SJCRH30 (cell line): ENCODE measurements at regions not wholly inside any gene's neighbourhood (a gene's known extent, or its start where the extent isn't known, plus 50 kb on each side); places are given as distances from the start of the nearest gene placed in this dataset.

ENCODE experiments used
- DNase-seq, 2 experiments: peaks; one replicate each; pipeline ENCODE4 v3.0.0-alpha.2; 2015 to 2020
- H3K27ac ChIP-seq: fragments of 250-450 bp; sonication (Bioruptor Pico); 2 replicates; pipeline ENCODE4 v1.5.1; 2020; ENCODE audit warnings: mild to moderate bottlenecking, moderate library complexity
- H3K27me3 ChIP-seq: fragments of 250-450 bp; sonication (Bioruptor Pico); 2 replicates; pipeline ENCODE4 v1.5.1; 2020; ENCODE audit warnings: mild to moderate bottlenecking, moderate library complexity
- H3K36me3 ChIP-seq: fragments of 250-450 bp; sonication (Bioruptor Pico); 2 replicates; pipeline ENCODE4 v1.5.1; 2020; ENCODE audit warnings: mild to moderate bottlenecking, moderate library complexity
- H3K4me1 ChIP-seq: fragments of 250-450 bp; sonication (Bioruptor Pico); 2 replicates; pipeline ENCODE4 v1.5.1; 2020; ENCODE audit warnings: mild to moderate bottlenecking, moderate library complexity
- H3K4me3 ChIP-seq: fragments of 250-450 bp; sonication (Bioruptor Pico); 2 replicates; pipeline ENCODE4 v1.5.1; 2020; ENCODE audit warnings: mild to moderate bottlenecking, moderate library complexity
- H3K9me3 ChIP-seq: fragments of 250-450 bp; sonication (Bioruptor Pico); replicated peaks from 2 replicates; pipeline ENCODE4 v1.5.1; 2020; ENCODE audit warnings: mild to moderate bottlenecking, moderate library complexity

- Histone ChIP-seq H3K4me1 (peaks cover 16% of the 10 kb centered on the region), H3K36me3 (no peaks in the 10 kb centered on the region), H3K4me3 (no peak overlapping the region), H3K27ac (no peak overlapping the region), H3K27me3 (no peaks in the 10 kb centered on the region), H3K9me3 (no peaks in the 10 kb centered on the region)
- no peak for DNase-seq
Measured at GRCh38 chr2:160913323-160913722, 246.9 kb upstream of the TANK start.

DNA sequence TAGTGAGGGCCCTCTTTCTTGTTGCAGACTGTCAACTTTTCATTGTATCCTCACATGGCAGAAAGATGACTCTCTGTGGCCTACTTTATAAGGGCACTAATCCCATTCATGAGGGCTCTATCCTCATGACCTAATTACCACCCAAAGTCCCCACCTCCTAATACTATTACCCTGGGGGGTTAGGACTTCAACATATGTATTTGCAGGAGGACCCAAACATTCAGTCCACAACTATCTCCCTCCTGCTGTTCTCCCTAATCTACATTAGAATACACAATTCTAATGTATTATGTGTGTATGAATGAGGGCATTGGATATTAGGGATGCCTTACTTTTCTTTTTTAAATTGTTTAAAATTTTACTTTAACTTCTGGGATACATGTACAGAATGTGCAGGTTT is 246.0 kb upstream of the TANK start:
- no peak overlapping the region for H3K4me3 ChIP-seq
- H3K27ac ChIP-seq, result no peak overlapping the region
- H3K27me3 ChIP-seq, result no peaks in the 10 kb centered on the region
- no peaks in the 10 kb centered on the region for H3K36me3 ChIP-seq
- DNase-seq, result no peak
- peaks cover 16% of the 10 kb centered on the region for H3K4me1 ChIP-seq
- H3K9me3 ChIP-seq, result no peaks in the 10 kb centered on the region

DNA sequence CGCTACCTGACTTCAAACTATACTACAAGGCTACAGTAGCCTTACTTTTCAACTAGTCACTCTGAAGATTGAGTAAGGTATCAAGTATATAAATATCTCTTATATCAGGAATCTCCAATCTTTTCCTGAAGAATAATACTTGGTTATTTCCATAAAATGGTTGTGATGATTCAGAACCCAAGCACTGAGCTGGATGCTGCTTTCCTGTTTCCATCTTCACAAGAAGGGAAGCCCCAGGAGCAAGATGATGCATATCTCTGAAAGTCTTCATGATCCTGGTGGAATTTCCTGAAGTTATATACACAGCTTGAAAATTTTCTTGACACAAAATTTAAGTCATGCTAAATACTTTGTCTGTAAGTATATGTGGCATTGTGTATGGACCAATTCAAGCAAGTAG is 243.9 kb upstream of the TANK start:
- Histone ChIP-seq H3K27ac (no peak overlapping the region), H3K4me3 (no peak overlapping the region), H3K4me1 (peaks cover 2% of the 10 kb centered on the region; the same call in 1 of the 2 replicates), H3K27me3 (no peaks in the 10 kb centered on the region), H3K36me3 (no peaks in the 10 kb centered on the region), H3K9me3 (no peaks in the 10 kb centered on the region)
- DNase-seq, result no peak

DNA sequence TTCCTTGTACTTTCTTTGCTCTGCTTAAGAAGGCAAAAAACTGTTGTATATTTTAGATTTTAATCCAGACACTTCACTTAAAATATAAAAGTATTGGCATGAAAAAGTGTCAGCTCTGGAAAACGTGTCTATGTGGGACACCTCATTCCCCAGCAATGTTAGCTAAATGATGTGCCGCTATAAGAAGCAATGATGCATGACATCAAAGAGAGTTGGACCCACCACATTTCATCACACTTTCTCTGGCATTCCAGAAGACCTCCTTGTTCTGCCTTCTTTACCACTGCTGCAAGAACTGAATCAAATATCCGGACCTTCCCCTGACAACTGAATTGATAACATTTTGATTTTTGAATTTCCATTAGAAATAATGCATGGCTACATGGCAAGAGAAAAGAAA is 242.4 kb upstream of the TANK start:
- Histone ChIP-seq H3K9me3 (no peaks in the 10 kb centered on the region), H3K4me3 (no peak overlapping the region), H3K27ac (no peak overlapping the region), H3K4me1 (no peaks in the 10 kb centered on the region; the same call in 1 of the 2 replicates), H3K36me3 (no peaks in the 10 kb centered on the region), H3K27me3 (no peaks in the 10 kb centered on the region)
- no peak for DNase-seq

GRCh38 chr2:160918258-160918657 is 242.0 kb upstream of the TANK start:
- Histone ChIP-seq H3K27ac (no peak overlapping the region), H3K36me3 (no peaks in the 10 kb centered on the region), H3K4me3 (no peak overlapping the region), H3K27me3 (no peaks in the 10 kb centered on the region), H3K4me1 (no peaks in the 10 kb centered on the region; the same call in 1 of the 2 replicates), H3K9me3 (no peaks in the 10 kb centered on the region)
- DNase-seq, result no peak

DNA sequence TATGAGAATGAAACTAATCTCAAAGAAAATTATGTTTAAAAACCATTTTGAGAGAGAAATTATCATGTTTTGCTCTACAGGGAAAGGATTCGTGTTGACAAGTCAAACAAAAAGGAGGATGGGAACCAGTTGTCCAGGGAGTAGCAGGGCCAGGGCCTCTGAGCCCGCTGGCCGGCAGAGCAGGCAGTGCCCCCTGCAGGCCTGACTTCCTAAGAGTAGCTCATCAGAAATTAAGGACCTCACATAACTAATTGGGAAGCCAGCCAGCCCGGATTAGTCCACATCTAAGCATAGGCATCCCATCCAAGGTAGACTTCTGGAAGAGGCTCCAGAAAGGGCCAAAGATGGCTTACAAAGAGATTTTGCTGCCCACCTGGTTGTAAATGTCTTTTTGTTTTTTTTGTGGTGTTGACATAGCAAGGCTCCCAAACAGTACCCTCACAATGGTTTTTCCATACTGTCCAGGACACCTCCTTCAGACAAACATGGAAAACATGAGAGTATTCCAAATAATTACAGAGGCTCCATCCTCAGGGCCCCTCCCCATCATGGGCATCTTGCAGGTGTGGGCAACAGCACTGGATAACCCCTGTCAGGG is 241.2 kb upstream of the TANK start:
- no peaks in the 10 kb centered on the region for H3K36me3 ChIP-seq
- H3K4me1 ChIP-seq, result no peaks in the 10 kb centered on the region; the same call in 1 of the 2 replicates
- H3K27ac ChIP-seq, result no peak overlapping the region
- no peak overlapping the region for H3K4me3 ChIP-seq
- no peaks in the 10 kb centered on the region for H3K9me3 ChIP-seq
- DNase-seq, result peak; percentile 57 to 72
- H3K27me3 ChIP-seq, result no peaks in the 10 kb centered on the region

DNA sequence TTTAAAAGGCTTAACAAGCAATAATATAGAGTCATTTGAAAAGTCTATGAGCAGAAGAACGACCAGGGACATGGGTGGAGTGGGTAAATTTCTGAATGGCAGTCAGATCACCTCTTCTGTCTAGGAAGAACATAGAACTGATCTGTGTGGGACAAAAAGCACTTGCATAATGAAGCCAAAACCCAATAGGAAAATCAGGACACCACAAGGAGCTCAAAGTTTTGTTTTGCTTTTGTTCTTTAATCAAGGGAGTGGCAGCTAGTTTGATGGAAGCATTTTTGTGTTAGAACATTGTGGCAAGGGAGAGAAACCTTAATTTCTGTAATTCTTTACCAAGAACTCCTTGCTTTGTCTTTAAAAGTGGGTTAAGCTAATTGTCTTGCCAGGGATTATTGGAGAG is 240.2 kb upstream of the TANK start:
- no peak overlapping the region for H3K27ac ChIP-seq

DNA sequence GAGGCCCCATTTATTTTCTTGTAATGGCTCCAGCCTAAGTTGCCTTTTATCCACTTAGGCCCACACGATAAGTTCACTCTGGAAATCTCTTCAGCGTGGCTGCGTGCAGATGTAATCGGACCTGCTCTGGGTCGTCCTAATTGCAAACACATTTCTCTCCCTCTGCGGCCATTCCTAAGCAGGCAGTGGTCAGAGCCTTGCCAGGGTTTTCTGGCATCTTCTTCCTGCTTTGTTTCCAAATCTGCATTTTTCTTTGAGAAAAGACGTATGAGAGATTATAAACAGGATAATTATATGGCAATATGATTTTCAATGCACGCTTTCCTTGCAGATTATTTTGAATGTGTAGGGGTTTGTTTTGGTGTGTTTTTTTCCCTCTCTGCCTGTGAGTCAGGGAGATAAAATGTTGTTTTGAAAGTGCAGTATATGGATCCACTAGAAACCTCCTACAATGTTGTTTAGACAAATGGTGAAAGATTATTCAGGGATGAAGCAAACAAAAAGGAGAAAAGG is 239.4 kb upstream of the TANK start:
- no peak overlapping the region for H3K4me3 ChIP-seq
- H3K9me3 ChIP-seq, result no peaks in the 10 kb centered on the region
- no peak overlapping the region for H3K27ac ChIP-seq
- H3K36me3 ChIP-seq, result no peaks in the 10 kb centered on the region
- DNase-seq, result peak in 1 of 2 experiments; percentile 11
- H3K27me3 ChIP-seq, result no peaks in the 10 kb centered on the region
- no peaks in the 10 kb centered on the region; the same call in 1 of the 2 replicates for H3K4me1 ChIP-seq

More for the DNA sequence above, 240.2 kb upstream of the TANK start:
- Histone ChIP-seq H3K4me3 (no peak overlapping the region), H3K4me1 (no peaks in the 10 kb centered on the region; the same call in 1 of the 2 replicates), H3K36me3 (no peaks in the 10 kb centered on the region), H3K9me3 (no peaks in the 10 kb centered on the region), H3K27me3 (no peaks in the 10 kb centered on the region)
- no peak for DNase-seq

DNA sequence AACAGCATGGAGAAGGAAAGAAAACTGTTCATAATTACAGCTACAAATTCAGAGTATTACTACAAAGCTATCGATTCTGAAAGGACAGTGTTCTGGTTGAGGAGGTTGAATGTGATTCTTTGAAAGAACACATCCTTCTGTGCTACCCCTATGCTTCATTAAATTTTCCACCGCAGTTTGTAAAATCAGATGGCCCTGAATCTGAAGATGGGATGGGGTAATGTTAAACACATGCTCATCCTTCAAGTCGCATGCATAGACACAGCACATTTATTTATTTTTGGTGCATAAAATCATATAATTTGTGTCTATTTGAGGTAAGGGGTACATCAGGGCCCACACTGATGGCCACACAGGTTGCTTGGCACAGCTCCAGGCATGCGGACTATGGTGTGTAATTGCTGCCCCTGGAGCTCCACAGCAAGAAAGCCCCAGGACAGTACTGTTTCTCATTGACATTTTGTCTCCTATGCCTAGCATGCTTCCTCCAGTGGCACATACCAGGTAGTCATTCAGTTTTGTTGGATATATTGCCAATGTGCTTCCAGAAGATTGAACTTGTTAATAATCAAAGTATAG is 238.8 kb upstream of the TANK start:
- H3K4me1 ChIP-seq, result no peaks in the 10 kb centered on the region; the same call in 1 of the 2 replicates
- no peaks in the 10 kb centered on the region for H3K36me3 ChIP-seq
- no peak overlapping the region for H3K4me3 ChIP-seq
- peak; percentile 13 to 28 for DNase-seq
- H3K27ac ChIP-seq, result no peak overlapping the region
- H3K9me3 ChIP-seq, result no peaks in the 10 kb centered on the region
- H3K27me3 ChIP-seq, result no peaks in the 10 kb centered on the region

- Histone ChIP-seq H3K9me3 (no peaks in the 10 kb centered on the region), H3K4me3 (no peak overlapping the region), H3K27me3 (no peaks in the 10 kb centered on the region), H3K36me3 (no peaks in the 10 kb centered on the region), H3K27ac (no peak overlapping the region), H3K4me1 (no peaks in the 10 kb centered on the region; the same call in 1 of the 2 replicates)
- DNase-seq, result no peak
Measured at GRCh38 chr2:160924936-160925353, 235.3 kb upstream of the TANK start.

- Histone ChIP-seq H3K9me3 (no peaks in the 10 kb centered on the region), H3K4me1 (no peaks in the 10 kb centered on the region; the same call in 1 of the 2 replicates), H3K4me3 (no peak overlapping the region), H3K27me3 (no peaks in the 10 kb centered on the region), H3K36me3 (no peaks in the 10 kb centered on the region), H3K27ac (no peak overlapping the region)
- DNase-seq, result no peak
Measured at GRCh38 chr2:160925956-160926355, 234.3 kb upstream of the TANK start.

DNA sequence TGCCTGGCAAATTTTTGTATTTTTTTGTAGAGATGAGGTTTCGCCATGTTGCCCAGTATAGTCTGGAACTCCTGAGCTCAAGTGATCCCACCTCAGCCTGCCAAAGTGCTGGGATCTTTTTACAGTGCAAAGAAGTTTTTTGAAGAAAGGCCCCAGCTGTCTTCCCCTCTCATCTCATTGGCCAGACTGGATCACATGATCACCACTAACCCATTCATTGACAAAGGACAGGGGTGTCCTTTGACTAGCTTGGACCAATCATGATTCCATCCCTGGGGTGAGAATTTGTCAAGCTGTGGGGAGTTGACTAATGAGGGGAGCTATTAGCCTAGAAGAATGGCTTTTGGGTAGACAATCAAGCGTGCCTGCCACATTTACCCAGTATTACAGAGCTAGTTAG is 232.9 kb upstream of the TANK start:
- H3K4me1 ChIP-seq, result no peaks in the 10 kb centered on the region
- H3K36me3 ChIP-seq, result no peaks in the 10 kb centered on the region
- H3K27me3 ChIP-seq, result no peaks in the 10 kb centered on the region
- no peak overlapping the region for H3K4me3 ChIP-seq
- H3K9me3 ChIP-seq, result no peaks in the 10 kb centered on the region
- H3K27ac ChIP-seq, result no peak overlapping the region
- no peak for DNase-seq

- H3K36me3 ChIP-seq, result no peaks in the 10 kb centered on the region
- DNase-seq, result no peak
- H3K27ac ChIP-seq, result no peak overlapping the region
- no peaks in the 10 kb centered on the region for H3K4me1 ChIP-seq
- H3K27me3 ChIP-seq, result no peaks in the 10 kb centered on the region
- H3K4me3 ChIP-seq, result no peak overlapping the region
- H3K9me3 ChIP-seq, result no peaks in the 10 kb centered on the region
Measured at GRCh38 chr2:160928854-160929301, 231.3 kb upstream of the TANK start.

- no peaks in the 10 kb centered on the region for H3K36me3 ChIP-seq
- DNase-seq, result no peak
- no peak overlapping the region for H3K27ac ChIP-seq
- H3K9me3 ChIP-seq, result no peaks in the 10 kb centered on the region
- no peaks in the 10 kb centered on the region for H3K27me3 ChIP-seq
- H3K4me3 ChIP-seq, result no peak overlapping the region
- H3K4me1 ChIP-seq, result no peaks in the 10 kb centered on the region
Measured at GRCh38 chr2:160931531-160931930, 228.7 kb upstream of the TANK start.

- no peak for DNase-seq
Measured at GRCh38 chr2:160932960-160933359, 227.3 kb upstream of the TANK start.

DNA sequence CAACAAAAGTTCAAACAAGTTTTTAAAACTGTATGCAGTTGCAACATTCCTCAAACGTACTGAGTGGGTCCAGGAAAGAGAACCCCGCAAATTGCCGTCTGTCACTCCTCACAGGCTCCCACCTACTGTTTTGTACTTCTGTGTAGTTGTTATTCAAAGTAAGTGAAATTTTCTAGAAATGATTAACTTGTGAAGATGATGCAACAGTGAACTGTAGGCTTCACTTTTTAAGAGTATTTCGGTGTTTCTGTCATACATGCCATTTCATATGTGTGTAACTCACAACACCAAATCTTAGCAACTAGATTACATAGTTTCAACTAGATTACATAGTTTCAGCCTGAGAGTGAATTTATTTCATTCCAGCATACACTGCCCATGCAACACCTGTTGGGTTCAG is 226.0 kb upstream of the TANK start:
- no peak for DNase-seq
- H3K9me3 ChIP-seq, result no peaks in the 10 kb centered on the region

More at GRCh38 chr2:160932960-160933359, 227.3 kb upstream of the TANK start:
- Histone ChIP-seq H3K4me1 (no peaks in the 10 kb centered on the region), H3K27ac (no peak overlapping the region), H3K9me3 (no peaks in the 10 kb centered on the region), H3K27me3 (no peaks in the 10 kb centered on the region), H3K36me3 (no peaks in the 10 kb centered on the region), H3K4me3 (no peak overlapping the region)

More for the DNA sequence above, 226.0 kb upstream of the TANK start:
- Histone ChIP-seq H3K4me3 (no peak overlapping the region), H3K36me3 (no peaks in the 10 kb centered on the region), H3K4me1 (no peaks in the 10 kb centered on the region), H3K27ac (no peak overlapping the region), H3K27me3 (no peaks in the 10 kb centered on the region)
